Tibial nerve (tissue), 4 donors: ENCODE measurements at regions not wholly inside any gene's neighbourhood (a gene's known extent, or its start where the extent isn't known, plus 50 kb on each side); places are given as distances from the start of the nearest gene placed in this dataset.
"Not testable (repeated sequence)": the region's sequence is repeated elsewhere in the genome, so short reads cannot be mapped to it uniquely, and the experiment has no call there.

Source experiments
- EP300 ChIP-seq, 2 donors: sonication (generic); formaldehyde crosslinking; IDR thresholded peaks; one replicate each; pipeline ENCODE4 v1.6.1; 2017; ENCODE audit warnings: antibody characterized with exemption in 2 of 2, mild to moderate bottlenecking in 1 of 2
- POLR2A ChIP-seq, 2 donors: fragments of 450-650 bp; IDR thresholded peaks; one replicate each; pipeline ENCODE4 v1.6.1; 2017; ENCODE audit warnings: antibody characterized with exemption in 2 of 2, mild to moderate bottlenecking in 2 of 2, moderate library complexity in 2 of 2
- TF ChIP-seq, protein P1 (sequence below), 5 experiments: fragments of 200-600 bp in 3 of 5; fragments of 450-650 bp in 2 of 5; sonication (generic) in 3 of 5; IDR thresholded peaks; one replicate each; pipeline ENCODE4 v1.5.1; 2016 to 2019; ENCODE audit warnings: antibody characterized with exemption in 5 of 5, mild to moderate bottlenecking in 3 of 5, moderate library complexity in 2 of 5

GRCh38 chr5:145446875-145447274 lies 388.3 kb downstream of the PRELID2 start:
- TF ChIP-seq, protein P1, sequence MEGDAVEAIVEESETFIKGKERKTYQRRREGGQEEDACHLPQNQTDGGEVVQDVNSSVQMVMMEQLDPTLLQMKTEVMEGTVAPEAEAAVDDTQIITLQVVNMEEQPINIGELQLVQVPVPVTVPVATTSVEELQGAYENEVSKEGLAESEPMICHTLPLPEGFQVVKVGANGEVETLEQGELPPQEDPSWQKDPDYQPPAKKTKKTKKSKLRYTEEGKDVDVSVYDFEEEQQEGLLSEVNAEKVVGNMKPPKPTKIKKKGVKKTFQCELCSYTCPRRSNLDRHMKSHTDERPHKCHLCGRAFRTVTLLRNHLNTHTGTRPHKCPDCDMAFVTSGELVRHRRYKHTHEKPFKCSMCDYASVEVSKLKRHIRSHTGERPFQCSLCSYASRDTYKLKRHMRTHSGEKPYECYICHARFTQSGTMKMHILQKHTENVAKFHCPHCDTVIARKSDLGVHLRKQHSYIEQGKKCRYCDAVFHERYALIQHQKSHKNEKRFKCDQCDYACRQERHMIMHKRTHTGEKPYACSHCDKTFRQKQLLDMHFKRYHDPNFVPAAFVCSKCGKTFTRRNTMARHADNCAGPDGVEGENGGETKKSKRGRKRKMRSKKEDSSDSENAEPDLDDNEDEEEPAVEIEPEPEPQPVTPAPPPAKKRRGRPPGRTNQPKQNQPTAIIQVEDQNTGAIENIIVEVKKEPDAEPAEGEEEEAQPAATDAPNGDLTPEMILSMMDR (IDR thresholded peaks at IDR 0.05), result not testable (repeated sequence)
- TF ChIP-seq POLR2A, EP300 (IDR thresholded peaks at IDR 0.05): not testable (repeated sequence)
